Fibroblast of skin of right biceps (primary cell): ENCODE measurements at regions not wholly inside any gene's neighbourhood (a gene's known extent, or its start where the extent isn't known, plus 50 kb on each side); places are given as distances from the start of the nearest gene placed in this dataset.
"Not testable (repeated sequence)": the region's sequence is repeated elsewhere in the genome, so short reads cannot be mapped to it uniquely, and the experiment has no call there.

ENCODE experiments used
- DNase-seq: peaks from one replicate; pipeline ENCODE4 v3.0.0-alpha.2; 2013

DNA sequence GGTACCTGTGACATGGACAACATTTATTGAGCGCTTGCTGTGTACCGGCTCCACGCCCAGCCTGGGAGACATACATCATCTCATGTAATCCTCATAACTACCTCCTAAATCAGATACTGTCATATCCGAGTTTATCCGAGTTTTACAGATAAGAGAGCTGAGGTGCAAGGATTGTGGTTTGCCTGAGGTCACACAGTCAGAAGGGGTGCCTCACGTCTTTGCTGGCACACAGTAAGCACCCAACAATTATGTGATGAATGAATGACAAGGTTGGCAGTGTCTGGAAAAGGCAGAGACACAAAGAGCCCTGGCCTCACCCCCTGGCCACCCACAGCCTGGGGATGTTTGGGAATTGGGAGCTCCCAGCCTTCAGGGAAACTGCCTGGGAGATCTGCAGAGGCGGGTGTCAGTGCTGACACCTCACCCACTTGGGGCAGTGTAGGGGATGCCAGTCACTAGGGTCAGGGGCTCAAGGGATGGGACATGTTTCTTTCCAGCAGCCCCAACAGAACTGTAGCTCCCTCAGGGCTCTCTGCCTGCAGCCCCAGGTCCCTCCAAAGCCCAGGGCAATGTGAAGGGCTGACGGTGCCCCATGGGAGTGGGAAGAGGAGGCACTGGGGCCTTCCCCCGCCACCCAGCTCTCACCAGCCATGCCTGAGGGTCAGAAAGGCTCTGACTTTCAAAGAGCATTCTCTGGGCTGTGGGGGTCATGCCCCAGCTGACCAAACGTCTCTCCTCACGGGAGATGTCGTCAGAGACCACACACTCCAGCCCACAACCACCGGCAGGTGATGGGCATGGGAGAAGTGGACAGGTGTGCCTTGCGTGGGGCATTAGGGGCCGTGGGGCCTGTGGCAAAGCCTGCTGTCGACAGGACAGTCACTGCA is 157.5 kb downstream of the ZFP36L2 start:
- no peak for DNase-seq

GRCh38 chr2:43068041-43068533 is 158.3 kb downstream of the ZFP36L2 start:
- DNase-seq: no peak

DNA sequence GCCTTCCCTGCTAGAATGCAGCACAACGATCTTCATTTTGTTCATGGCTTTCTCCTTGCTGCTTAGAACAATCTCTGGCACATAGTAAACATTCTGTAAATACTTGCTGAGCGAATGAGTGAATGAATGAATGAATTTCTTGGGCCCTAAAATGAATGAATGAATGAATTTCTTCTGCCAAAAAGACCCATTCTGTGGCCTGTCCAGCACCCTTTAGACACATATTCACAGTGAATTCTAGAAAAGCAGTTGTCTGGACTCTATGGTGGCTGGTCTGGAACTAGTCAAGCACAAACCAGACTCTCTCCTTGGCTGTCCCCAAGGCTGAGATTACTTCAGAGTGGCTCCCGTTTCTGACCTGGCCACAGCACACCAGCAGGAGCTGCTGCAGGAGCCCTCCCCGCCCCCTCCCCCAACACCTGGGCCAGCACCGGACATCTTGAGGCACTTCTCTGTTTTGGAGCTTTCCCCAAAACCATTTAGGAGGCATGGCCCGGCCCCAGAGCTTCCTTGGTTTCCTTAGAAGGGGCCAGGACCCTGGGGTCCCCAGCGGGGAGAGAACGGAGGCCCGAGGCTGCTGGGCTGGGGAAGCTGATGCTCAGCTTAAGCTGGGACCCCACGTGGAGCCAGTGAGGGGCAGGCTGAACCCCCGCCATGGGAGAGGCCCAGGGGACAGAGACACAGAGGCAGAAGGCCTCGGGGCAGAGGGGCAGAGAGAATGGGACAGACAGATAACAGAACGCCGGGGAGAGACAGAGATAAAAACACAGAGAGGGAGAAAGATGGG is 159.0 kb downstream of the ZFP36L2 start:
- DNase-seq: no peak

GRCh38 chr2:43066541-43067253 is 159.7 kb downstream of the ZFP36L2 start:
- DNase-seq: not testable (repeated sequence)

GRCh38 chr2:43065871-43066270 is 160.5 kb downstream of the ZFP36L2 start:
- no peak for DNase-seq

GRCh38 chr2:43065036-43065435 is 161.4 kb downstream of the ZFP36L2 start:
- no peak for DNase-seq

DNA sequence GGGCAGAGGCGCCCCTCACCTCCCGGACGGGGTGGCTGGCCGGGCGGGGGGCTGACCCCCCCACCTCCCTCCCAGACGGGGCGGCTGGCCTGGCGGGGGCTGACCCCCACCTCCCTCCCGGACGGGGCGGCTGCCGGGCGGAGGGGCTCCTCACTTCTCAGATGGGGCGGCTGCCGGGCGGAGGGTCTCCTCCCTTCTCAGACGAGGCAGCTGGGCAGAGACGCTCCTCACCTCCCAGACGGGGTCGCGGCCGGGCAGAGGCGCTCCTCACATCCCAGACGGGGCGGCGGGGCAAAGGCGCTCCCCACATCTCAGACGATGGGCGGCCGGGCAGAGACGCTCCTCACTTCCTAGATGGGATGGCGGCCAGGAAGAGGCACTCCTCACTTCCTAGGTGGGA is 163.3 kb downstream of the ZFP36L2 start:
- not testable (repeated sequence) for DNase-seq

DNA sequence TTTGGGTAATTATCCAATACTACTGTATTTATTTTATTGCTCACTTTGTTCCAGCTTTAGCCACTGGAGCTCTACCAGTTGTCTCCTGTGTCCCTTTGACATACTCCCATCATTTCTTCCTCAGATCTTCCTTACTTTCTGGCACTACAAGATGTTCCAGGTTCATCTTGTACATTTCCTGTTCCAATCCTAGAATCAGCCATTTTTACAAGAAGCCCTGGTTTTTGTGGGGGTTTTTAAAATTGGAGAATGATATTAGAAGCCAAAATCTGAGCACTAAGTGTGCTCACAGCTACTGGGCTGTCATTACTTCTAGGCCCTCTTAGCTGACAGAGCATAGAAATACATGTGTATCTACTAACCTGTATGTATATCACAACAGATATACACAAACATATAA is 164.3 kb downstream of the ZFP36L2 start:
- DNase-seq: no peak

DNA sequence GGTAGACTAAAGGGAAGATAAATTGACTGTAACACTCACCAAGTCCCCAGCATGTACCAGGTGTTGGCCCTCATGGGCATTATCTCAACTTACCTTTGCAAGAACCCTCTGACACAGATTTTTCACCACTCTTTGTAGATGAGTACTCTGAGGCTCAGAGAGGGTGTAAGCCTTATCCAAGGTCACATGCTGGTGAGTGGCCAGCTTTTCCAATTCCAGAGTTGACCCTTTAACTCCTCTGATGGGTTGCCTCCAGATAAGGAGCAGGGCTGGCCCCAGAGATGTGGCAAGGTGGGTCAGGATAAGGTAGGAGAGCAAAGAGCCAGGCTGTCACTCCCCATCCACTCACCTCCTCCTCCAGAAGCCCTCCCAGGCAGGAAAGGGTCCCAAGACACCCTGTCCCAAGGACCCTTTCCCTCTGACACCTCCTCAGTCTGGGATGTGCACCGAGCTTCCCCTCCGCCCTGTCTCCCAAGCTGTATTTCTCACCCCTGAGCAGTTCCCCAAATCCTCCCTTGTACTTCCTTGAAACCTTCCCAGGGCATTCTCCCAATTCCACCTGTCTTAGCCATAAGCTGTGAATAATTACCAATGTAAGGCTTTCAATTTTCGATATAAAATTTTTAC is 165.9 kb downstream of the ZFP36L2 start:
- no peak for DNase-seq

DNA sequence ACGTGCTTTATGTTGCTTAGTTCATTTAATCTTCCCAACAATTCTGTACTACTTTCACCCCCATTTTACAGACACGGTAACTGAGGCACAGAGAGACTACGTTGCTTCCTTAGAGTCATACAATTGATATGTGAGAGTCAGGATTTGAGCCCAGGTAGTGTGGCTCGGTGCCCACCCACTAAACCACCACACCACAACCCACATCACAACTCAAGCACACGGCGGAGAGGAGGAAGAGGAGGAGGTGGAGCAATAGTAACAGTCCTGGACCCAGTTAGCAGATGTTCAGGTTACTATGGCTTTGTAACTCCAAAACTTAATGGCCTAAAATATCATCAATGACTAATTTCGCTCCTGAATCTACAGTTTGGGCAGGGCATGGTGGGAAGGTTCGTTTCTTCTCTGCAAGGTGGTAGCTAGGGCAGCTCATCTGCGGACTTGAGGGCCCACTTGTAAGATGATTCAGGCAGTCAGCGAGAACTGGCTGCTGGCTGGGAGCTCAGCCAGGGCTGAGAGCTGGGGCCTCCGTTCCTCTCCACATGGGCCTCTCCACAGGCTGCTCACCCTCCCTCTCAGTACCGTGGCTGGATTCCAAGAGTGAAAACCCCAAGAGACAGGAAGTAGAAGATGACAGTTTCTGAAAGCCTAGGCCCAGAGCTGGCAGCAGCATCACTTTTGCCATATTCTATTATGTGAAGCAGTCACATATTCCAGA is 167.1 kb downstream of the ZFP36L2 start:
- peak; percentile 99 for DNase-seq

DNA sequence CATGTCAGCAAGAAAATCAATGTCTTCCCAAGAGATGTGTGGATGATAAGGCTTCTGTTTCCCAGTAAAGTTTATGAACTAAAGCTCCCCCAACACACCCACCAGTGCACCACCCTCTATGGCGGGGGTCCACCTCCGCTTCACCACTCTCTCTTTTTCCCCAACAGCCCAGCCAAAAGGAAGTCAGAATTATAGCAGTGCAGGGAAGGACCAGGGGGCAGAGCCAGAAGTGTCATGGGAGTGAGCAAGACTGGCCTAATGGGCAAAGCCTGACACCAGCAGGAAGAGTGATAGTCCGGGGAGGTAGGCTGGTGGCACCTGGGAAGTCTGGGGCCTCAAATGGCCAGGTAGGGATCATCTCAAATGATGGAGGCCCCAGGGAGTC is 167.7 kb downstream of the ZFP36L2 start:
- no peak for DNase-seq

DNA sequence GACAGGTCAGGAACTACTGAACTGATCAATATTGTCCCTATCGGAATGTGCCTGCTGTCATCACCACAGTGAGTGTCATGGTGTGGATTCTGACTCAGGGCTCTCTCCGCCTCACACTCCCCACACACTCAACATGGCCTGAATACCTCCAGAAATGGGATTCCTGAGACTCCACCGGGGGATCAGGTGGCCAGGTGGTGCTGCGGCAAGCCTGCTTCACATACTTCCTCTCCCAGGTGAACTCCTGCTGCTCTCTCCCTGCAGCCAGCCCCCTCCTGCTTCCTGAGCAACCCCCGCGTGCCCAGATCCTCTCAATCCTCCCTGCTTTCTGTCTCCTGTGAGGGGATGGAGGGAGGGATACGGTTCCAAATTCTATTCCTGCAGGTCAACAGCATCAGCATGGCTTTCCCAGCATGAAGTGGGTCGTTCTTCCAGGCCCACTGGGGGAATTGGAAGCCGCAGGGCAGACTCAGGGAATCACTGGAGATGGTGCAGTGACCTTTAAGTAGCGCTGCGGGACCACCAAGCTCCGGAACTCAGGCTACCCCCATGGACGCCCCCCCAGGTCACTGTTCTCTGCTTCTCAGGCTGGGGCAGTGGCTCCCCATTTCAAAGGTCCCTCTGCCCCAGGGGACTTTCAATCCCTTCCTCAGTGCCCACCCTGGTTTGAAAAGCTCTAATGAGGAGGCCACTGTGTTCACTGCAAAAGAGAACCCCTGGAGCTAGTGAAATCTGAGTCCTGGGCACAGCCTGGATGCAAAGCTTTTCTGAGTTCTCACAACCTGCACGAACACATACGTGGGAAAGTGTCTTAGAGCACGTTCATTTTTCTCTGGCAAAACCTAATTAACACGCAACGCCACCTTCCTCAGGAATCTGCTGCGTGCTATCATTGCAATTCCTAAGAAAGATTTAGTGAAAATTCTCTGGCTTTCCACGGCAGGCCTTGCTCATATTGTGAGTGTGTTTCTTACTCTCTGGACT is 168.4 kb downstream of the ZFP36L2 start:
- DNase-seq: no peak

DNA sequence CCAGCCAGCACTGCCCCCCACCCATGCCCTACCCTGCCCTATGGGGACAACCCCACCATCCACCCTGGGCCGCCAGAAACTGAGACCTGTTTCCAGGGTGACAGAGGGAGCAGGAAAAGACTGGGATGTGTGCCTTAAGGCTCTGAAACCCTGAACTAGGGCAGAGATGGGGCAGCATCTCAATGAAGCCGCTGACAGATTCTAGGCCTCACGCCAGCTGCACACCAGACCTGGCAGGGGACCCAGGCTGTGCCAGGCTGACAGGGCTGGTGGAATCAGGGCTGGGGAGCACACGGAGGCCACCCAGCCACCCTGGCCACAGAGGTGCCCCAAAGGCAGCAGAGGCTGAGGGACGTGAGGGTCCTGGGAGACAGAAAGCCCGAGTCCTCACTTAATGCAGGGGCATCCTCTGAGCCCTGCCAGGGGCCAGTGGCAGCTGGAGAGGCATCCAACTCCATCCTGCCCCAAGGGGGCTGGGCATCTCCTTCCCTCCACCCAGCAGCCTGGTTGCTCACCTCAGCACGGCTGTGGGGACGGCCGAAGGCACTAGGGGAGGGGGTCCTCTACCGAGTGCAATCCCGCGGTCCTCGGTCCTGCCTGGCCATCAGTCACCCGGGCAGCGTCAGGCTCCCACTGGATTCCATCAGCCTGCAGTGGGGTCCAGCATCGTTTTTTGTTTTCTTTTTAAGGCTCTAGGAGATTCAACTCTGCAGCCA is 169.2 kb downstream of the ZFP36L2 start:
- DNase-seq: no peak

DNA sequence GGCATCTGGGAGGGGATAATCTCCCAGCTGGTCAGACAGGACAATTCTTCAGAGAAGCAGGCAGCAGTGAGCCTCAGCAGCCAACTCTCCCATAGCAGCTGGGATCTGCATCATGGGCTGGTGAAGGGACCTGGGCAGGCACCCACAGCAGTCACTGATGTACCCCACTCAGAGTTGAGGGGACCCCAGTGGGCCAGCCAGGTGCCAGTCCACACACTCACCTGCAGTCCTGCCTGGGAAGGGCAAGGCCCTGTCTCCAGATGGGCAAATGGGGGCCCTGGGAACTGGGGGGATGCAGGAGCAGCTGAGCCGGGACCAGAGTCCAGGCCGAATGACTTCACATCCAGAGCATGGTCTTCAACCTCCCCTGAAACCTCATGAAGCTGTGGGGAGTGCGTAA is 170.4 kb downstream of the ZFP36L2 start:
- no peak for DNase-seq

GRCh38 chr2:43055086-43055912 is 171.1 kb downstream of the ZFP36L2 start:
- DNase-seq: no peak

GRCh38 chr2:43054367-43054766 is 172.0 kb downstream of the ZFP36L2 start:
- DNase-seq: no peak

DNA sequence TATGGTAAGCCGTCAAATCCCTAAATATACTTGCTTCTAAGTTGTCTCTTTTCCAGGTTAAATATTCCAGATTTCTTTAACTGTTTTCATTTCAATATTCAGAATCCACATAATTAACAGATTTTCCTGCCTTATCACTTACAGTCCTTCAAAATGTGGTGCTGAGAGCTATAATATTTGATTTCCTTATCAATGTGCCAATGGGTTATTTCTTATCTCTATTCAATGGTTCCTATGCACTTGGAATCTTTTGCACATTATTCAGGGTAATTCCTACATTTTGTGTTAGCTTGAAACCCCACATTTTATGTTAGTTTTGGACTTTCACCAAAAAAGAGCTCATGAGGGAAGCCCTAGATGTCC is 173.5 kb downstream of the ZFP36L2 start:
- no peak for DNase-seq

GRCh38 chr2:43052204-43052943 is 174.0 kb downstream of the ZFP36L2 start:
- DNase-seq: no peak

DNA sequence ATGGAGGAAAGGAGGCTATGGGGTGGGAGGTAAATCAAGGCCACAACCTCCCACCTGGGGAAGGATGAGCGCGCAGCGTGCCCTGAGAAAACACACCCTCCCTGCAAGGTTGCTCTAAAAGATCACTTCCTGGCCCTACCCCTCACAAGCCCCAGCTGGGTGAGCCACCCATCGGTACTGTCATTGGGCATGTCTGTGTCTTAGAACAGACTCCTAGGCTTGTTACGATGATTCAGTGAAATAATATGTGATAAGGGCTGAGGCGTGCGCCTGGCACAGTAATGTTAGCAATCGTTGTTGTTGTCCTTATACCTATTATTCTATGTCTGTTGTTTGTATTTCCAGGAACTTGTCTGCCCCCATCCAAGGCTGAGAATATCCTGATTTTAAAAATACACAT is 175.1 kb downstream of the ZFP36L2 start:
- DNase-seq: peak; percentile 56
